GM21423 (cell line): ENCODE measurements at regions not wholly inside any gene's neighbourhood (a gene's known extent, or its start where the extent isn't known, plus 50 kb on each side); places are given as distances from the start of the nearest gene placed in this dataset.

ENCODE experiments used
- ATAC-seq: cut with Tn5 transposase; IDR thresholded peaks from one replicate; pipeline ENCODE4 v1.9.1; 2021; ENCODE audit warnings: mild to moderate bottlenecking, moderate library complexity; ENCODE audit not compliant: unreplicated experiment

DNA sequence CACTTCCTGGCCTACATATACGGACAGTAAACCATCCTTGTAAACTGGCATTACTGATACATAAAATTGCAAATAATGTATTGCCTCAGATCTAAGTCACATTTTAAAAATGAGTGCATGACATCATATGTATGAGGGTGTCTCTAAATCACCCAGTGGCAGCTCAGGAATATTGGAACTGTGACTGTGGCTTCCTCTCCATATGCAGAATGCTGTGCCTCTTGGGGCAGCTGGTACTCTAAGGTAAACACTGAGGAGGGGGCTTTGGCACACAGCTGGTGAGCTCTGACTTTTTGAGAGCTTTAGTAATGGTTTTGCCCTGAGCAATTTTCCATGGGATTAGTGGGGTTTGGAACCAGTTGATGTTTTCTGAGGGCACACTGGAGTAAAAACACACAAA, 263.7 kb downstream of the BMP4 start:
- no peak for ATAC-seq

DNA sequence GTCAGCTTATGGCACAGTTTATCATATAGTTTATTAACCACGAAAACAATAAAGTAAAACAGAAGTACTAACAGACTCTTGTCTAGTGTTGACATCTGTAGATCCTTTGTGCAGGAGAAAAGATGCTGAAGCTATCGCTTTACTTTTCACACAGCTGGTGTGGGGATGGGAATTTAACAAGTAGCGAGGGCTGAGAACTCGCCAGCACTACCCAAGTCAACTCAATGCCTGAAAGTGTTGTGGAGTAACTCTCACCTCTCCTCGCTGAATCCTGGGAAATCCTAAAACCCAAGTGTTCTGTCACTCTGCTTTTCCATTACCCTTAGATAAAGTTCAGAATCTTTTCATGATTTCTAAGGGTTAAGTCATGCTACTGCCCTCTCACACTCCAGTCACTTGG, 264.2 kb downstream of the BMP4 start:
- no peak for ATAC-seq

DNA sequence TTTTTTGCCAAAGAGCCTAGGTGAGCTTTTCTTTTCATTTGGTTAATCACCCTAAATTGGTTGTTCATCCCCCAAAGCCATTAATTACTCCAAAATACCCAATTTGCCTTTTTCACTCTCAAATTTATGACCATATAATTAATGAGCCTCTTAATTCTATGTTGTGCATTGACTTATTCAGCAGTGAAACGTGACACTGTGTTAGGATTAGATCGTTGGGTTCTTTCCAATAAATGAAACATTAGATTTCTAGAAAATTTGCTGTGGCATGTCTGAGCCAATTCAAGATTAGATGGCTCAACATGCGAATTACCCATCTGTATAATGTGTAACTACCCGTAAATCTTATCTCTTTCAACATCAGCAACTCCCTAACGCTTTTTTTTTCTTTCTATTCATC, 273.4 kb downstream of the BMP4 start:
- ATAC-seq, result no peak

DNA sequence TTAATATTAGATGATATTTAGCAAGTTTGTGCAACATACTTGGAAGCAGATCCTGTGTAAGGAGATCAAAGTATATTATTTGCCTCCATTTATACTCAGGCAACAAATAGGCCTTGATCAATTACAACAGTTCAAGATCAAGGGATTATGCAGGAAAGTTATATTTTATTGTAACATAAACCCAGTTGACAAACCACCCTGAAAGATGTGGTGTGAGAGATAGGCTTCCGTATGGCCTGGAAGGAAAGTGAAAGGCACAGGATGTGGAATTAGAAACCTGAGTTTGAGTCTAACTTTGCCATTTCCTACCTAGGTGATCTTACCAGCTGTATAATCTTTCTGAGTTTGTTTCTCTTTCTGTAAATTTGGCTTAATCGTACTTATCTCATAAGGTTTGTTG, 284.1 kb downstream of the BMP4 start:
- no peak for ATAC-seq

DNA sequence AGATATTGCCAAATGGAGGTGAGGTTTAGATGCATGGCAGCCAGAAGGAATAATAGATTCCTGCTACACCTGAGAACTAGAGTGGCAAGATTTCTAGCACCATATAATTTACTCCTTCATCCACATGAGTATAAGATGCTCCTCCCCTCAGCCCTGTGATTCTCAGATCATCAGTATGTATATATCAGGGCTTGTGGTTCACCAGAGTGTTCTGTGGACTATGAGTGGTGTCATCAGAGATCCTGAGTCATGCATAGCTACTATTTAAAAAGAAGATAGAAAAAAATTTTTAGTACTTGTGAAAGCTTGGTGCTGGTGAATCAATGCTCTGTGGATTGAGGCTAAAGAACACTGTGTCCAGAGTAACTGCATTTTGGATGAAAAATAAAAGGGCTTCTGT, 285.9 kb downstream of the BMP4 start:
- no peak for ATAC-seq

DNA sequence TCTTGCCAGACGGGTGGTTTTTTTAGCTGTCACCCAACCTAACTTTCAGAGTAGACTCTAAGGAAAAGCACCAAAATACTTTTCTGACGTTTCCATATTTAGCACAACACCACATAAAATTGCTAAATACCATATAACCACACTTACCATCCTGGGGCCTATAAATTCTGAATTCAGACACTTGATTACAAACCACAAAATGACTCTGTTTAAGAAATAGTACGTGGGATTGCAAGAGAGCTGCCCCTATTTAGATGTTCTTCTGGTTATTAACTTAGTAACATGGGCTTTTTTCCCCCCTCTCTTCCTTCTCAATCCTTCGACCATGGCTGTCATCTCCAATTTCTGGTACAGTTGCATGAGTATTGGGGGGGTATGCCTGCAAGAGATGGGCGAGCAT, 287.7 kb downstream of the BMP4 start:
- ATAC-seq, result no peak

DNA sequence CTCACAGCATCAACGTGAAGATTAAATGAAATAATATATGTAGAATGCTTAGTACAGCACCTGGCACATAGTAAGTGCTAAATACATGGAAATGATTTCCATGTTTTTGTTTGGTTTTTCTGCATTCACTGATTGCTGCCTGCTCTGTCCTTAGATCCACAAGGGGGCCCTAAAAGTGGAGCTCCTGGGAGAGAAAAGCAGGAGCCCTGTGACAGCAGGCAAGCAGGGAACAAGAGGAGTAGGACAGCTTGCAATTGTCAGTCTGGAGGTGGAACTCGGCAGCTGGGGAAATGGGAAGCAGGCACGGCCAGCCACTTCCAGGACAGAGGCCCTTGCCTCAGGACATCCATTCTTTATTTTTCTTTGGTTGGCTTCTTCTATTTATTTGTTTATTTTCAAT, 292.9 kb downstream of the BMP4 start:
- no peak for ATAC-seq

DNA sequence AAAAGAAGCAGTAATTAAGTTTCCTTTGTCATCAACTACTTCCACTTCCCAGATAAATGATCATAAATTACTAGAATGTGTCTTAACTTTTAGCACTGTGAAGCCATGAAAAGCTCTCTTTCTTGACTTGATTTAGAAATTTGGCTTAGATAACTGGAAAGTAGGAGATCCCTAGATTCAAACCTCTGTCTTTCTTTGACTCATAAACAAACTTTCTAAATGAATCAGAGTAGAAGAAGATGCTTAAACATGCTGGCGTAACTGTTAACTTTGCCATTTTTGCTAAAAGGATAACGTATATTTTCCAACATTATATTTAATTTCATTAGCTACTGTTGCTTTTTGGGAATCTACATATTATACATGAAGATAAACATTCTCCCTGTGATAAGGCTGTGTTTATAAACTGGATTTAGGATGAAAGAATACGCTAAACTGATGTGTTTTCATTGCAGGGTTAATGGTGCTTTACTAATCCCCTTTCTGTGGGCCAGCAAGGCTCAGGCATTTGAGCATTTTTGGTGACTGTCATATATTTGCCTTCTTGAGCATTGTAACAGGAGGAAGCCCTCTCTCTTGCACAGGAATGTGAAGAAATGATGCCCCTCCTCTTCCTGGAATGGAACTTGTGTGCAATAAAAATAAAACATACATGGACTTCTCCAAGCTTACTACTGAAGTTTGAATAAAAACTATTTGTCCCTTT, 301.4 kb downstream of the BMP4 start:
- no peak for ATAC-seq

DNA sequence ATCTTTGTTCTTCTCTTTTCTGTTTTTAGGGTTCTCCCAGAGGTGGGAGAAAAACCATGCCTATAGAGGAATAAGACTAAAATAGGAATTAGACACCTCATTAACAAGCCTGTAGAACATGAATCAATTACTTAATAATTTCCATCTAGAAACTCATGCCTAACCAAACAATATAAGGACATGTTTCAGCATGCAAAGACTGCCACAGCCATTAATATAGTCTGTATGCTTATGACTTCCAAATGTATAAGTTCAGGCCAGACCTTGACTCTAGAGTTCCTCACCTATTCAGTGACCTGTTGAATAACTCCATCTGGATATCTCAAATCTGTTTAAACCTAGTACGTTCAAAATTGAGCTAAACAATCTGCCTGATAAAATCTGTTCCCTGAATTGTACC, 304.6 kb downstream of the BMP4 start:
- ATAC-seq, result no peak

DNA sequence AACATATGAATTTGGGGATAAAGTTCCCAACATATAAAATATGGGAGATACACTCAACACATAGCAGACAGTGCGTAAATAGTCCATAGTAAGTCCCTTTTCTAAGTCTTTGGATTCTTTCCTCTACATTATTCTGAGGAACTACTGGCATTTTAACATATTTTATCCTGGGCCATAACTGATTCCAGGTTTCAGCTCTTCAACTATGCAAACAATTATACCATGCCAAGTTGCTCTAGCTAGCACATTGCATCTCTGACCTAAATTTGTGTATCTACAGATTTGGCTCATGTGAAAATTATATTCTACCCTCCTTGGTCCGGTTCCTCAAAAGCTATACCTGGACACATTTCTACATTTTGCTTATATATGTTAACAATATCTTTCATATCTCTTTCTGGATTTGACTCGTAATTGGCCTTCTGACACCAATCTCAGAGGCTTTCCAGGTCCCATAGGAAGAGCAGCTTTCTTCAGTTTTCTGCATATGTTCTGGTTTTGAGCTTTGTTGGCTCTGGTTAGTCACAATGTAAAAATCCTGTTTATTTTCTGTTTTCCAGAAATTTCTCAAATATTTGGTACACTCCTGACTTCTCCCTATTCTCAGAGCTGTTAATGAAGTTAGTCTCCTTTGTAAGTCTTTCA, 305.4 kb downstream of the BMP4 start:
- ATAC-seq, result no peak

DNA sequence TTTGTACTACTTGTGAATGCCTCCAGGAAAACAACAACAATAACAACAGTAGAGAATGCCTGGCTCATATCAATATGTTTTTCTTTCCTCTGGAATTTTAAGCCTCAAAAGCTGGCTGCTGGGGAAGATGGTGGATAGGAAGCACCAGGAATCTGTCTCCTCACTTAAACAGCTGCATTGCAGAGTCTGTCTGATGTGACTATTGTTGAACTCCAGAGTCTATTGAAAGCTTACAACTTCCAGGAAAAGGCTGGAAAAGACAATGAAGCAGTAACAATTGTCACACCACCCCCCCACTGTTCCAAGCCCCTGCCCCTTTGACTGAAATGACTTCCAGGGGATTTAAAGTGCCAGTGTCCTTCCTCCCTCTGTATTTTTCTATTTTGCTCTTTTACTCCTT, 309.7 kb downstream of the BMP4 start:
- ATAC-seq, result no peak

DNA sequence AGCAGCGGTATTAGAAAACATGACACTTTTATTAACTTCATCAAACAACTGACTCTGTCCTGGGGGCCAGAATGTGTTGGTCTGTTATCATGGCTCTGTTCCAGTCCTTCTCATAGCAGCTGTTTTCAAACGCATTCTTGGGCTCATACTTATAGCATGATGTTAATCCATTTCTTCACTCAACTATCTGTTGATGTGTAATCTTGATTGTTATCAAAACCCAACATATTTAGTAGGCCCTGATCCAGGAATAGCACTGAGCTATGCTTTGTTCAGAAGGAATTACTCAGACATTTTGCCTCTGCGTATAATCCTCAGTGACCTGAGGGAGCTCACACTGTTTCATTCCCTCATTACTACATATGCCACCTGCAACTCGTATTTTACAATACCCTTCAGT, 315.9 kb downstream of the BMP4 start:
- no peak for ATAC-seq

DNA sequence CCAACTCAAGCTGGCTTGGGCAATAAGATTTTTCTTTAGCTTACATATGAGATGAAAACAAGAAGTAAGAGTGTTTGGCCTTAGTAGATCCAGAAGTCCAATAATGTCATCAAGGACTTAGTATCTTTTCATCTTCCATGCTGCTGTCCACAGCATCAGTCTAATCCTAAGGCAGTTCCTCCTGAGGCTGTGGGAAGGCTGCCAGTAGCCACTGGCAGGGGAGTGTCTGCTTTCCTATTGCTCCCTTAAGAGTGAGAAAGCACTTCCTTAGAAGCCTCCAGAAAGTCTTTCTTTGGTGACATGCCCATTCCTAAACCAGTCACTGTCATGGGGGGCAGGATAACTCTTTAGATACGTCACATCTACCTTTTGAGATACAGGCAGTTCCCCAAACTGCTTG, 317.7 kb downstream of the BMP4 start:
- no peak for ATAC-seq

DNA sequence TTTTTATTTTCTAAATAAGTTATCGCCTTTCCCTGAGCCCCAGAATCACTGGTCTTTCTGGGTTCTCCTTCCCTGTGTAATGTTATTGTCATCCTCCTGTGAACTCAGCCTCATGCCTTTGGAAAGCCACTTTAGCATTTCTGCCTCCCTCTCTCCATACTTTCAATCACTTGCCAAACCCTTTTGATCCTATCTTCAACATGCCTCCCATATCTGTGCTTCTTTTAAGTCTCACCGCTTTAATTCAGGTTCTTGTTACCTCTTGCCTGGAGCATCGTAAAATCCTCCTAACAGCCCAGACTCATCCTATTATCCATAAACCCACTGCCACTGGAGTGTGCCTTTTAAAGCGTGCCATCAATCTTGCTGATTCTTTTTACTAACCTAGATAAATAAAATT, 321.8 kb downstream of the BMP4 start:
- ATAC-seq, result no peak

DNA sequence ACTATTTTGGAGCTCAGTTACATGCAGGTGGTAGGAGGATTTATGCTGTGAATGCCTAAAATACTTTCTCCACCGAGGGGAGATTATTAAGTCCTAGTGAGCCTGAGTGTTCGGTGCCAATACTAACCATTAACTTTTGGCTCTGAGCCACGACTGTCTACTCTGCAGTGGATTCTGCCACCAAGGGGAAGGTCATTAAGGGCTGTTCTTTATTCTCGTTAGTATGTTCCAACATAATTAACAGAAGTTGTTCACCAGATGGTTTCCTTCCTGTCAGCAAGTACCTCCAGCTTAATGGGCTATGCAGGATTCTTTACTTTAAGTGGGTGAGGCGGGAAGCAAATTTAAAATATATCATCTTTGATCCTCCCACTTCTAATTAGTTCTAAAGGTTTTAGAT, 326.3 kb downstream of the BMP4 start:
- no peak for ATAC-seq

DNA sequence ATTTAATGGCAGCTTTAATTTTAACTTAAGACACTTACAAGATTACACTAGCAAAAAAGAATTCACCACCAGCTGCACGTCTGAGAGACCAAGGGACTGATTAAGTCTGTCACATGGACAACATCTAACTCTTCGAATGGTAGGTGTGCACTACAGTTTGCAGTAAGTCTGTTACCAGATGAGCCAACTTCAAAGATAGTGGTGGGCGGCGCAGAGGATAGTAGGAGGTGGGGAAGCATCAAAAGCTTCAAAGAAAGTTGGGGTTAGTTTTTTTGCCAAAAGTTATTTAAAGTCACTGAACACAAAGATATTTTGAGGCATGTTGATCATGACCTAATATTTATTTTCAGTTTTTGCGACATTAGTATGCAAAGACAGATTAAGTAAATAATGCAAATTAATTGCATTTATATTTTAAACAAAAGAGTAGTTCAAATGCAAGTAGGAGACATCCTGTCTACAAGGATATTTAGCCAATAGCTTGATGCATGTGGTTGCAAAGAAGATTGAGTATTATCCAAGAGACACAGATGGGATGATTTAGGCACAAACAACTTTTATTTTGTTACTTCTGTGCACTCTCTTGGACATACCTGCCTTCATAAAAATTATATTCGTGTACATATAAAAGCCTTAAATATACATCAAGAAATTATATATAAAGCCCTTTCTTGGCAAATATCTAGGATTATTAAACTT, 327.7 kb downstream of the BMP4 start:
- ATAC-seq, result no peak

DNA sequence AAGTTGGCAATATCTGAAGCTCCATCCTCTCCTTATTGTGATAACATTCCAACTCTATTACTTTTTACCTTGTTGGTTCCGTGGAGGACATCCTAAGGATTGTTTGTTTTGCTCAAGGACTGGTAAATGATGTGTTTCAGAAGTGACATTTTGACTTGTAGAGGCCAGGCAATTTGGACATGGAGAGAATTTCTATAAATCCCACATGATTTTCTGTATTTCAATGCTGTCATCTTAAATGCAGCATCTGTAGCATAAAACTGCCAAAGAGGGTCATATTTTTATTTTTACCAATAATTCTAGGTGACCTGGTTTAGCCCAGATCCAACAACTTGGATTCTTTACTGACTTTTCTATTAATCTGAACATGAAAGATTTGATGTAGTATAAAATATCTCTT, 328.4 kb downstream of the BMP4 start:
- ATAC-seq, result no peak

DNA sequence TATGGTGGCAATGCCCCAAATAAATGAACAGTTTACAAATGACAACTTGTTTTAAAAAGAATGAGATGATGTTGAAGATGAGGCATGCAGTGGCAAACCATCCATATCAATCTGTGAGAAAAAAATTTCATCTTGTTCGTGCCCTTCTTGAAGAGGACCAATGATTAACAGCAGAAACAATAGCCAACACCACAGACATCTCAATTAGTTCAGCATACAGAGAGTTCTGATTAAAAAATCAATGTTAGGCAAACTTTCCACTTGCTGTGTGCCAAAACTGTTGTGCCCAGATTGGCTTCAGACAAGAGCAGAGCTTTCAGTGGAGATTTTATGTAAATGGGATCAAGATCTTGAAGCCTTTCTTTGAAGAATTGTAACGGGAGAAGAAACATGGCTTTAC, 329.9 kb downstream of the BMP4 start:
- ATAC-seq, result no peak

DNA sequence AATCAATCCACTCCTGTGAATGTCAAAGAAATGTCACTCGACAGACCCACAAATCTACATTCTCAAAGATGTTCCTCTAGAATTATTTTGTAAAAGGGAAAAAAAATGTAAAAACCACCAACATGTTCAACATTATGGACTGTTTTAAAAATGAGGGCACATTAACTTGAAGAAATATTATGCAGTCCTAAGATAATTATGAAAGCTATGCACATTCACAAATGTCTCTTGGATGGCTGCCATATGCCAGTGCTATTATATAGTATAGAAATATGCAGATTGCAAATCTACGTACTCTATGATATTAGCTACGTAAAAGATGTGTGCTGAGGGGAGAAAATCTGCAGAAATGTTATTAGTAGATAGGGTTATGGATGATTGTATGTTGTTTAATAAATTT, 334.2 kb downstream of the BMP4 start:
- no peak for ATAC-seq

DNA sequence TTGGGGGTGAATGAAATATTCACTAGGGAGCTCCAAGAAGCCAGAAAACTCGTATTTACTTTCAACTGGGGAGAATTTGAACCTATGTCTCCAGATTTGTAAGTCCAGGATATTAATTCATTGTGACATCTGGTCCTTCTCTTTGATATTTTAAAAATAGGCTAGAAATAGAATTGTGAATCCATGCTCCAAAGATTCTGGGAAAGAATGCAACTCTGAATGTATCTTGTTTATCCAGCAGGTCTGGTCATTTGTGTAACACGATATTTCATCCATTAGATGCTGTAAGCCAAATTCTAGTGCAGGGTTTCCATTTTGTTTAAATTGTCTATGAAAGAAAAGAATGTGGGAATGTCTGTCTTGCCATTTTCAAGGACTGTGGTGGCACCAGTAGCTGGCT, 334.7 kb downstream of the BMP4 start:
- no peak for ATAC-seq

DNA sequence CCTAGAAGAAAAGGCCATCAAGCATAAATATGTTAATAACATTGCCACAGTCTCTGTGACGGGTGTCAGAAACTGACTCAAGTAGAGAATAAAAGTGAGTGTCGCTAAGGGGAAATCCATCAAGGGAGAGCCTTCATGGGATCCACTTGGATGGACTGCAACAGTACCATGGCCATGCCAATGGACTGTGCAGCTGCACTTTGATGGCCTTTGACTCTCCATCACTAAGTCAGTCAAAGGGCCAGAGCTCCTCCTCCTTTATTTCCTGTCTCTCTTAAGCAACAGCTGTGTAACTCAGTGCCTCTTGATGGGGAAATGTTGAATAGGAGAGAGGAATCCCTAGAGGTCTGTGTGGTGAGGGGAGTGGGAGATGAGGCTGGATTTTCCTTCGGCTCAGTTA, 335.2 kb downstream of the BMP4 start:
- no peak for ATAC-seq

DNA sequence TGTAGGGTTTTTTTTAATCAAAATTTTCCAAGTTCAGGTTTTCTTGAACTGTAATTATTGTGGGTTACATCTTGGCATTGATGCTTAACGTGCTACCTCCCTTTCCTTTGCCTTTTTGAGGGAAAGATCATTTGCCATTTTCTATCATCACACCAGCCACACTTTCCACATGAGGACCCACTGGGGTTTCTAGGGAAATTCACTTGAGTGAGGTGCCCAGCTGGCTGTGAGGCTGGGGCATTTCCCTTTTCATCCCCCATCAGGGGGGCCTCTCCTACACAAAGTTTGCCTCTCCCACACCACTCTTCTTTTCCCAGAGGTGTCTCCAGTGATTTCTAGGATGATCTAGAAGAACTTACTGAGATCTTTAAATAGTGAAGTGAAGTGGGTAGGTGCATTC, 335.7 kb downstream of the BMP4 start:
- ATAC-seq, result no peak
